NCI-H524 treated with DMSO at 0.1 percent for 48 hours (cell line): ENCODE measurements at regions not wholly inside any gene's neighbourhood (a gene's known extent, or its start where the extent isn't known, plus 50 kb on each side); places are given as distances from the start of the nearest gene placed in this dataset.

ENCODE experiments used
- DNase-seq: peaks from one replicate; lab custom pipeline; 2025; lab: John Stamatoyannopoulos, UW

DNA sequence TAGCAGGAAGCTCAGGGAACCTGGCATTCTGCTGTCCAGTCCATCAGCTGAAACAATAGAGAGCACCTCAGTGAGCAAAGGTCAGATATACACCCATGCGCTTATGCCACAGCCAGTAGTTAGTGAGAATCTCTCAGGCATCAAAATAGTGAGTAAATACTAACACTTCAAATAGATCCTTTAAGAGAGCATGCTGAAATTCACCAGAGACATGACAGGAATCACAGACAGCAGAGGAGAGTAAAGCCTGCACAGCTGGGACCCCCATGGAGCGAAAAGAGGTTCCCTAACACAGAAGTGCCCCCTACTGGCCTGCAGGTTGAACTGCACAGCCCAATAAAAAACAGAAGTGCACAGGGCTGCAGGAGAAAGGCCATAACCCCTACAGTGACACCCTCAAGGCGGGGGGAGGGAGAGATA is 57.6 kb upstream of the ANTXRL start:
- DNase-seq = no peak

DNA sequence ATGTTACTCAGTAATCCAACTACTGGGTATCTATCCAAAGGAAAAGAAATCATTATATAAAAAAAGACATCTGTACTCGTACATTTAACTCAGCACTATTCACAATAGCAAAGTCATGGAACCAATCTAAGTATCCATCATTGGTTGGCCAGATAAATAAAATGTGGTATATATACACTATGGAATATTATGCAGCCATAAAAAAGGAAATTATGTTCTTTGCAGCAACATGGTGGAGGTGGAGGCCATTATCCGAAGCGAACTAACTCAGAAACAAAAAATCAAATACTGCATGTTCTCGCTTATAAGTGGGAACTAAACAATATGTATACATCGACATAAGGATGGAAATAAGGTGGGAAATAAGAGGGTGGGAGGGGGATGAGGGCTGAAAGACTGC is 56.2 kb upstream of the ANTXRL start:
- no peak for DNase-seq

DNA sequence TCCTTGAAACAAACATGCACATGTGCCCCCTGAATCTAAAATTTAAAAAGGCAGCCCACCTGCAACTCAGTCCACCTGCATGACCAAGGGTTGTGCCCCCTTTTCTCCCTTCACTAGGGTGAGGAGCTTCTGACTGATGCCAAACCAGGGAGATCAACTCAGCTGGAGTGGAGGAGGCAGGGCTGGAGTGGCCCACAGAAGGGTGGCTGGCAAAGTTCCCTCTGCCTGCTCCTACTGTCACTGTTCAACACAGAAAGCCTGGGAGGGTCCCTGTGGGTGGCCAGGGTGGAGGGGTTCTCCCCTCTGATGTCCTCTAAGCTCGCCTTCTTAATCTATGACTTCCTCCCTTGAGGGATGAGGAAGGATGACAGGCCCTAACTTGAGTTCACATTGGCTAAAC is 55.7 kb upstream of the ANTXRL start:
- DNase-seq = no peak

- no peak for DNase-seq
Measured at GRCh38 chr10:46232084-46232483, 54.7 kb upstream of the ANTXRL start.

- no peak for DNase-seq
Measured at GRCh38 chr10:46232666-46233065, 54.1 kb upstream of the ANTXRL start.

DNA sequence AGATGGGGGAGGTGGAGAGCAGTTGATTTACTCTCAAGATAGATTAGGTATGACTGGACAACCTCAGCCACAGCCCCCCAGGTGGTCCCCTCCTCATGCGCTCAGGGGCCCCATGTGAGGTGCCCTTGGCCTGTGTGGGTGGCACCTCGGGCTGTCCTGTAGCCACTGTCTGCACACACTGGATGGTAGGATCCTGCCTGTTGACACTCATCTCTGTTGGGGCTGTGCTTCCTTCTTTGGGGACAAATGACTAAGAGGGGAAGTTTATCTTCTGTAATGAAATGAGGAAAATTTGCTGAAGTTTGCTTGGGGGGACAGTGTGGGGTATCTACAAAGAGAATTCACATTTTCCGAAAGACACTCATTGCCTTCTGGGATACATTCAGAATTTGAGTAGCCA is 53.6 kb upstream of the ANTXRL start:
- DNase-seq = no peak

- no peak for DNase-seq
Measured at GRCh38 chr10:46234026-46234425, 52.8 kb upstream of the ANTXRL start.

DNA sequence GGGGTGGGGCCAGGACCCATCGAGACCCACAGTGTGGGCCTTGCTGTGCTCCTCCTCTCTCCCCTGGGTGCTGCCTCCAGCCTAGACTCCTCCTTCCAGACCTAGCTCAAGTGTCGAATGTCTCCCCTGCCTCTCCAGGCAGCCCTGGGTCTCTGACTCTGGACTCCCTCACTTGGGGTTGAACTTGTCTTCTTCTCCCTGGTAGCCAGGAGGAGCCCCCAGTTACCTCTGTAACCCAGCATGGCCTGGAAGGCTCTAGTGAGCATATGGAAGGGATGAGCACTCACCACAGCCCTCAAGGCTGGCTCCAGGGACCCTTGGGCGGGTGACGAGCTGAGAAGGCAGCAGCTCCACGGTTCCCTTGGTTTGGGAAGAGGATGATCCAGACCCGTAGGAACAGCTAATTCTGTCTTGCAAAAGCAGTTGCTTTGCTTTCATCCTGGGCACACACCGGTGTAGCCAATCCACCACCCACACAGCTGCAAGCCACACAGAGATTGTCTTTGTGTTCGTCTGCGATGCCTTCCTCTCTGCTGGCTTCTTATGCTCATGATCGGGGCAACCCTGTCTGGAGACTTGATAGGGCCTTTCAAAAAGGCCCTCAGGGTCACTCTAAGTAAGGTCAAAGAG is 52.3 kb upstream of the ANTXRL start:
- DNase-seq = no peak

GRCh38 chr10:46235705-46236545 is 50.9 kb upstream of the ANTXRL start:
- DNase-seq = no peak

GRCh38 chr10:46236546-46236887 is 50.3 kb upstream of the ANTXRL start:
- no peak for DNase-seq

- DNase-seq = no peak
Measured at GRCh38 chr10:46236941-46237681, 49.7 kb upstream of the ANTXRL start.
